Stimulated activated naive CD8-positive, alpha-beta T cell treated with anti-CD3 and anti-CD28 coated beads, Interleukin-15, Interleukin-2, amounts not matched to agents 100 U/mL and 50 U/mL, for 24 hours (primary cell): ENCODE measurements at regions not wholly inside any gene's neighbourhood (a gene's known extent, or its start where the extent isn't known, plus 50 kb on each side); places are given as distances from the start of the nearest gene placed in this dataset.

ENCODE experiments used
- ATAC-seq: fragments of 150-1000 bp; cut with Tn5 transposase; one replicate; pipeline ENCODE4 v1.10.0; 2021
- DNase-seq: peaks from one replicate; pipeline ENCODE4 v3.0.0; 2021

GRCh38 chr11:122317305-122317704 lies 201.3 kb upstream of the BLID start:
- ATAC-seq (no peak), DNase-seq (no peak)

- ATAC-seq (no peak), DNase-seq (no peak)
Observed at GRCh38 chr11:122313581-122313980, 197.6 kb upstream of the BLID start.

- ATAC-seq: no peak
- DNase-seq: no peak
Observed at GRCh38 chr11:122311216-122311755, 195.3 kb upstream of the BLID start.

- ATAC-seq: no peak
- DNase-seq: no peak
Observed at GRCh38 chr11:122310766-122311165, 194.8 kb upstream of the BLID start.

- ATAC-seq (no peak), DNase-seq (no peak)
Observed at GRCh38 chr11:122309262-122309925, 193.4 kb upstream of the BLID start.

- DNase-seq (no peak), ATAC-seq (no peak)
Observed at GRCh38 chr11:122308226-122308625, 192.2 kb upstream of the BLID start.

GRCh38 chr11:122307476-122308035 lies 191.5 kb upstream of the BLID start:
- ATAC-seq (no peak), DNase-seq (no peak)

GRCh38 chr11:122306831-122307391 lies 190.9 kb upstream of the BLID start:
- DNase-seq (no peak), ATAC-seq (no peak)

GRCh38 chr11:122305426-122306320 lies 189.7 kb upstream of the BLID start:
- ATAC-seq: no peak
- no peak for DNase-seq

GRCh38 chr11:122304973-122305372 lies 189.0 kb upstream of the BLID start:
- DNase-seq: no peak
- no peak for ATAC-seq

GRCh38 chr11:122304306-122304705 lies 188.3 kb upstream of the BLID start:
- DNase-seq: no peak
- ATAC-seq: no peak

GRCh38 chr11:122294041-122294440 lies 178.0 kb upstream of the BLID start:
- DNase-seq: no peak
- ATAC-seq: no peak

GRCh38 chr11:122293296-122294023 lies 177.4 kb upstream of the BLID start:
- ATAC-seq (no peak), DNase-seq (no peak)

GRCh38 chr11:122287401-122287800 lies 171.4 kb upstream of the BLID start:
- ATAC-seq (no peak), DNase-seq (no peak)

- DNase-seq: no peak
- ATAC-seq: no peak
Observed at GRCh38 chr11:122285070-122285988, 169.3 kb upstream of the BLID start.

GRCh38 chr11:122280870-122281269 lies 164.9 kb upstream of the BLID start:
- DNase-seq: no peak
- no peak for ATAC-seq

GRCh38 chr11:122279194-122279593 lies 163.2 kb upstream of the BLID start:
- ATAC-seq (no peak), DNase-seq (no peak)

- DNase-seq (no peak), ATAC-seq (no peak)
Observed at GRCh38 chr11:122277493-122277892, 161.5 kb upstream of the BLID start.

GRCh38 chr11:122276221-122276620 lies 160.2 kb upstream of the BLID start:
- ATAC-seq (no peak), DNase-seq (no peak)

- DNase-seq (no peak), ATAC-seq (no peak)
Observed at GRCh38 chr11:122275508-122275907, 159.5 kb upstream of the BLID start.
